Spinal cord (tissue), 9 donors: ENCODE measurements at regions not wholly inside any gene's neighbourhood (a gene's known extent, or its start where the extent isn't known, plus 50 kb on each side); places are given as distances from the start of the nearest gene placed in this dataset.
"Not testable (repeated sequence)": the region's sequence is repeated elsewhere in the genome, so short reads cannot be mapped to it uniquely, and the experiment has no call there.

Experiments
- DNase-seq, 6 donors: peaks; one replicate each; pipeline versions ENCODE4 v3.0.0 to v3.0.0-alpha.2; 2013 to 2015; ENCODE audit warnings: low spot score in 6 of 6, low read depth in 4 of 6
- H3K27ac ChIP-seq: one replicate; pipeline ENCODE4 v1.5.1; 2013; ENCODE audit warnings: low read depth, low read length, control low read depth
- H3K27me3 ChIP-seq: one replicate; pipeline ENCODE4 v1.6.1; 2013; ENCODE audit warnings: low read length; ENCODE audit not compliant: control insufficient read depth, insufficient read depth
- H3K36me3 ChIP-seq: one replicate; pipeline ENCODE4 v1.6.1; 2013; ENCODE audit warnings: low read length; ENCODE audit not compliant: control insufficient read depth, insufficient read depth
- H3K4me1 ChIP-seq: one replicate; pipeline ENCODE4 v1.6.1; 2013; ENCODE audit warnings: low read length; ENCODE audit not compliant: control insufficient read depth, insufficient read depth
- H3K4me3 ChIP-seq: one replicate; pipeline ENCODE4 v1.5.1; 2013; ENCODE audit warnings: low read depth, low read length, control low read depth
- H3K9me3 ChIP-seq: one replicate; pipeline ENCODE4 v1.6.1; 2013; ENCODE audit warnings: low read length; ENCODE audit not compliant: control insufficient read depth, insufficient read depth
- WGBS: methylation state at CpG from one replicate; pipeline ENCODE4 v1.1.5; 2013; ENCODE audit warnings: missing lambda C conversion rate; ENCODE audit not compliant: insufficient coverage; 5-methylcytosine and 5-hydroxymethylcytosine counted together
- donor health status: healthy.

DNA sequence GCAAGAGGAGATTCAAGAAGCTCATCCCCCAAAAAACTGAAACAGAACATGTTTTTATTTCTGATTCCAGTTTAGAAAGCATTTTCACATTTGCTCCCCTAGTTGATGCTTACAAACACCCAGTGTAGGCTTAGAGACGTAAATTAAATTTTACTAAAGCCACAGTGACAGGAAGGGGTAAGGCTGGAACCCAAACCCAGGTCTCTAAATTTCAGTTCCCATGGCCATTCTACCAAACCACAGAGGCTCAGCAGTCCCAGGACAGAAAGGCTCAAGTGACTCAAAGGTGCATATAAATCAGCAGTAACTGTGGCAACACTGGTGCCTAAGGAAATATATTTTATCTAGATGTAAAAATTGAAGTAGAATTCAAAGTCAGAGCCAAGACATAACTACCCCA lies 128.7 kb downstream of the CEP120 start:
- no CpG with 5 or more reads among the region's 1 CpG for WGBS

GRCh38 chr5:123289210-123289609 lies 134.0 kb downstream of the CEP120 start:
- Histone ChIP-seq H3K27ac (no peak overlapping the region), H3K27me3 (no peaks in the 10 kb centered on the region), H3K36me3 (no peaks in the 10 kb centered on the region), H3K4me1 (peaks cover 5% of the 10 kb centered on the region), H3K4me3 (no peak overlapping the region), H3K9me3 (no peaks in the 10 kb centered on the region)
- no peak for DNase-seq

More for the DNA sequence above, 128.7 kb downstream of the CEP120 start:
- H3K27ac ChIP-seq: no peak overlapping the region
- H3K4me3 ChIP-seq: no peak overlapping the region
- H3K4me1 ChIP-seq: no peaks in the 10 kb centered on the region
- DNase-seq: no peak
- no peaks in the 10 kb centered on the region for H3K27me3 ChIP-seq
- H3K9me3 ChIP-seq: no peaks in the 10 kb centered on the region
- H3K36me3 ChIP-seq: no peaks in the 10 kb centered on the region

GRCh38 chr5:123287881-123288280 lies 135.3 kb downstream of the CEP120 start:
- no peak overlapping the region for H3K27ac ChIP-seq
- H3K9me3 ChIP-seq: no peaks in the 10 kb centered on the region
- H3K27me3 ChIP-seq: no peaks in the 10 kb centered on the region
- no peak for DNase-seq
- H3K4me1 ChIP-seq: peaks cover 5% of the 10 kb centered on the region
- no peak overlapping the region for H3K4me3 ChIP-seq
- H3K36me3 ChIP-seq: no peaks in the 10 kb centered on the region

DNA sequence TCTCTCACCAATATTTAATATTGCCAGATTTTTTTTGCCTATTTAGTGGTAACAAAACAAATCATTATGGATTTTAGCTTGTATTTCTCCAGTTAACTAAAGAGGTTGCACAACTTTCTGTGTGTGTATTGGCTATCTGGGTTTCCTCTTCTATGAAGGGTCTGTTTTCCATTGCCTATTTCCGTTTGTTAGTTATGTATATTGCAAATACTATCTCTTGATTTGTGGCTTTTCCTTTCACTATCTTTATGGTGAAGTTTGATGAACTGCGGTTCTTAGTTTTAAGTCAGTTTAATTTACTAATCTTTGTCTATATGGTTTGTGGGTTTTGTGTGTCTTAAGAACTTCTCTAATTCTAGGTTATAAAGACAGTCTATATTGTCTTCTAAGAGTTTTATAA lies 136.3 kb downstream of the CEP120 start:
- no CpG with 5 or more reads among the region's 2 CpGs for WGBS
- no peak for DNase-seq
- H3K36me3 ChIP-seq: no peaks in the 10 kb centered on the region
- H3K4me3 ChIP-seq: peak overlapping the region; percentile 9
- H3K27me3 ChIP-seq: no peaks in the 10 kb centered on the region
- no peaks in the 10 kb centered on the region for H3K9me3 ChIP-seq
- peaks cover 5% of the 10 kb centered on the region for H3K4me1 ChIP-seq
- H3K27ac ChIP-seq: no peak overlapping the region

DNA sequence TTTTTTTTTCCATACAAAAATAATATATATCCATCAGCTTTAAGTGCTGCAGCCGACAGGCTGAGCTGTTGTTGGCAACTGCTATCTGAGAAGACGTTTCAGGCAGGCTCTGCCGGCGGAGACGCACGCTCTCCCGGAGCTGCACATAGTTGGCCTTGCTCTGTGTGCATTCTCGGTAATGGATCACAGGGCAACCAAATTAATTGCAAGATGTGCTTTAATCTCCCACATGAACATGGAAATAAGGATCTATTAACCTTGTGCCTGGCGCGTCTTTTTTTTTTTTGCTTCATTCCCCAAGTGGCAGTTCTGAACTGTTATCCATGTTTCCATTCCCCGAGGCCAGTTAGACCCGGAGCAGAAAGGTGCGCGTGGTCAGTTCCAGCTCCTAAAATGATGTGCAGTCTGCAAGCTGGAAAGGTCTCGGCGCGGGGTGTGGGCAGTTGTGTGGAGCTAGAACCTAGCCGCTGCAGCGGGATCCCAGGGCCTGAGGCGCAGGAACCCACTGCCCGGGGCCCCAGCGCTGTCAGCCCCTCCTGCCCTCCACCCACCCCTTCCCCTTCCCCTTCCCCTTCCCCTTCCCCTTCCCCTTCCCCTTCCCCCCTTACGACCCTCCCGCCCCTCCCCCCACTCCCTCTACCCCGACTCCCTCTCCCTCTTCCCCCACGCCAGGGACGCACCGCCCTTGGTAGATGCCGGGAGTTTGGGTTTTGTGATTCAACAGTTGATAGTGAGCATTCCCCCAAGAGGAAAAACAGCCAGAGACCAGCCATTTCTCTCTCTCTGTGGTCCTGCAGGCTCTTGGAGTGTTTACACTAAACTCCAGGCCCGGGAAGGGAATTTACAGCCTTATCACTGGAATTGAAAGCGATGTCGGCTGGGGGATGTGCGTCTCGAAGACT lies 137.8 kb downstream of the CEP120 start:
- peak in 5 of 6 donors; percentile 20 to 79 (median 50) for DNase-seq
- no peaks in the 10 kb centered on the region for H3K9me3 ChIP-seq
- no peaks in the 10 kb centered on the region for H3K27me3 ChIP-seq
- peak overlapping the region; percentile 86 for H3K27ac ChIP-seq
- no peaks in the 10 kb centered on the region for H3K36me3 ChIP-seq
- peak overlapping the region; percentile 39 for H3K4me3 ChIP-seq
- H3K4me1 ChIP-seq: peaks cover 5% of the 10 kb centered on the region
- 0% methylated on average over 10 of the region's 34 CpGs for WGBS

DNA sequence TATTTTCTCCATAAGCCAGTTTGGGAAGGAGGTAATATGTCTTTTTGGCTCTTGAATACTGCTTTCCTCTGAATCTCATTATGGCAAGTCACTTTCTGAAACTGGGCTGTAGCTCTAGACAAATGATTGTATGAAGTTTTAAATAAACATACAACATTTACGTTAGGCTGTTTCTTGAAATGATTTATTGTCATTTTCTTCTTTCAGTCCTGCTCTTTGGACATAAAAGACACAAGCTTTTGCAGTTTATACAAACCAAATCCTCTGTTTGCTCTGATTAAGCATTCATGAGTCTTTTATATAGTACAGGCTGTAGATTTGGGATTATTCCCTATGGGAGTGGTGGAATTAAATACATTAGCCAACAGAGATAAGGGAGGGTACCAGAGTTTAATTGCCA lies 139.7 kb downstream of the CEP120 start:
- no CpG with 5 or more reads among the region's 1 CpG for WGBS
- H3K4me1 ChIP-seq: peaks cover 5% of the 10 kb centered on the region
- no peaks in the 10 kb centered on the region for H3K27me3 ChIP-seq
- no peaks in the 10 kb centered on the region for H3K9me3 ChIP-seq
- H3K4me3 ChIP-seq: no peak overlapping the region
- no peak overlapping the region for H3K27ac ChIP-seq
- no peaks in the 10 kb centered on the region for H3K36me3 ChIP-seq
- no peak for DNase-seq

DNA sequence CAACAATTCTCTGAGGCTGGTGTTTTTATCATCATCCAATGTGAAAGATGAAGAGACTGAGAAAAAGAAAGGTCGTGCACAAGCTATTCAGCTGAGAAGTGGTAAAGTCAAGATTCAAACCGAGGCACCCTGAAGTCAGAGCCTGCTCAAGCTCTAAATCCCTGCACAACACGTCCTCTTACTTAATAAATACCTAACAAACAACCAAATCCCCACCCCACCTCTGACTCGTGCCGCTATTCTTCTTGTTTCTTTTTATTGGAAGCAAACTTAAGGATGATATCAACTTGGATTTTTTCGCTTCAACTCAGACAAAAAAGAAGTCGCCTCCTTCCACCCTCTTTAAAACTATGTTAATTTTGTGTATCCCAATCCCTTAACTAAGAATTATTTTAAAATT lies 140.2 kb downstream of the CEP120 start:
- Histone ChIP-seq H3K27me3 (no peaks in the 10 kb centered on the region), H3K4me1 (peaks cover 5% of the 10 kb centered on the region), H3K9me3 (no peaks in the 10 kb centered on the region), H3K27ac (no peak overlapping the region), H3K4me3 (no peak overlapping the region), H3K36me3 (no peaks in the 10 kb centered on the region)
- no peak for DNase-seq
- 10% methylated on average over 2 of the region's 7 CpGs for WGBS

GRCh38 chr5:123282444-123282843 lies 140.8 kb downstream of the CEP120 start:
- WGBS: no CpG with 5 or more reads among the region's 4 CpGs
- Histone ChIP-seq H3K4me3 (no peak overlapping the region), H3K27me3 (no peaks in the 10 kb centered on the region), H3K36me3 (no peaks in the 10 kb centered on the region), H3K27ac (no peak overlapping the region), H3K9me3 (no peaks in the 10 kb centered on the region), H3K4me1 (peaks cover 5% of the 10 kb centered on the region)
- no peak for DNase-seq

DNA sequence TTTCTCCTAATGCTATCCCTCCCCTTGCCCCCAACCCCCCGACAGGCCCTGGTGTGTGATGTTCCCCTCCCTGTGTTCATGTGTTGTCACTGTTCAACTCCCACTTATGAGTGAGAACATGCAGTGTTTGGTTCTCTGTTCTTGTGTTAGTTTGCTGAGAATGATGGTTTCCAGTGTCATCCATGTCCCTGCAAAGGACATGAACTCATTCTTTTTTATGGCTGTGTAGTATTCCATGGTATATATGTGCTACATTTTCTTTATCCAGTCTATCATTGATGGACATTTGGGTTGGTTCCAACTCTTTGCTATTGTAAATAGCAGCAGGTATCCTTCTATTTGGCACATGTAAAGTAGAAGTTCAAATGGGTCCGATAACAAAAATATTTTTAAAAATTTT lies 142.3 kb downstream of the CEP120 start:
- not testable (repeated sequence) for H3K36me3 ChIP-seq, H3K27ac ChIP-seq, DNase-seq, H3K4me1 ChIP-seq, H3K9me3 ChIP-seq, H3K4me3 ChIP-seq, H3K27me3 ChIP-seq
- WGBS: no CpG with 5 or more reads among the region's 2 CpGs

GRCh38 chr5:123279136-123279535 lies 144.1 kb downstream of the CEP120 start:
- H3K9me3 ChIP-seq: no peaks in the 10 kb centered on the region
- H3K27ac ChIP-seq: no peak overlapping the region
- H3K27me3 ChIP-seq: no peaks in the 10 kb centered on the region
- H3K4me3 ChIP-seq: no peak overlapping the region
- WGBS: 87% methylated on average over 3 of the region's 3 CpGs
- H3K4me1 ChIP-seq: no peaks in the 10 kb centered on the region
- DNase-seq: no peak
- H3K36me3 ChIP-seq: no peaks in the 10 kb centered on the region
